HL-60 (cell line): ENCODE measurements at regions not wholly inside any gene's neighbourhood (a gene's known extent, or its start where the extent isn't known, plus 50 kb on each side); places are given as distances from the start of the nearest gene placed in this dataset.

Experiments used
- CTCF ChIP-seq: IDR thresholded peaks from one replicate; pipeline ENCODE4 v1.5.1; 2011; ENCODE audit warnings: low read length, control low read depth, inconsistent platforms; ENCODE audit not compliant: insufficient read depth
- POLR2AphosphoS5 ChIP-seq: IDR thresholded peaks from 2 replicates; pipeline ENCODE4 v1.6.1; 2012; ENCODE audit warnings: low read depth
- REST ChIP-seq: IDR thresholded peaks from 2 replicates; pipeline ENCODE4 v1.6.1; 2012; ENCODE audit warnings: low read depth; ENCODE audit not compliant: insufficient replicate concordance
- SPI1 ChIP-seq: IDR thresholded peaks from 2 replicates; pipeline ENCODE4 v1.6.1; 2012; ENCODE audit warnings: low read depth, mild to moderate bottlenecking, borderline replicate concordance

- no peak for TF ChIP-seq CTCF
- TF ChIP-seq REST, result no peak
- no peak for TF ChIP-seq POLR2AphosphoS5
- no peak for TF ChIP-seq SPI1
These were observed 242.1 kb downstream of the FGF9 start for GRCh38 chr13:21913010-21913409.
